T-helper 1 cell treated with Interleukin-12 subunit alpha and Interleukin-12 subunit beta and Interleukin-4 antibody, amounts not matched to agents 30 μg/mL and 1 μg/mL, for 36 hours (primary cell): ENCODE measurements at regions not wholly inside any gene's neighbourhood (a gene's known extent, or its start where the extent isn't known, plus 50 kb on each side); places are given as distances from the start of the nearest gene placed in this dataset.
"Not testable (repeated sequence)": the region's sequence is repeated elsewhere in the genome, so short reads cannot be mapped to it uniquely, and the experiment has no call there.

Experiments used
- H3K27ac Mint-ChIP-seq: one replicate; pipeline ENCODE4 v1.8.0; 2021; ENCODE audit warnings: mild to moderate bottlenecking, mixed read lengths
- H3K27me3 Mint-ChIP-seq: one replicate; pipeline ENCODE4 v1.8.0; 2021; ENCODE audit warnings: low read depth, mixed read lengths
- H3K36me3 Mint-ChIP-seq: one replicate; pipeline ENCODE4 v1.8.0; 2021; ENCODE audit warnings: low read depth, mixed read lengths
- H3K4me1 Mint-ChIP-seq: one replicate; pipeline ENCODE4 v1.8.0; 2021; ENCODE audit warnings: low read depth, mixed read lengths
- H3K4me3 Mint-ChIP-seq: one replicate; pipeline ENCODE4 v1.8.0; 2021; ENCODE audit warnings: mild to moderate bottlenecking, moderate library complexity, mixed read lengths
- H3K9me3 Mint-ChIP-seq: one replicate; pipeline ENCODE4 v1.8.0; 2021; ENCODE audit warnings: mixed read lengths

DNA sequence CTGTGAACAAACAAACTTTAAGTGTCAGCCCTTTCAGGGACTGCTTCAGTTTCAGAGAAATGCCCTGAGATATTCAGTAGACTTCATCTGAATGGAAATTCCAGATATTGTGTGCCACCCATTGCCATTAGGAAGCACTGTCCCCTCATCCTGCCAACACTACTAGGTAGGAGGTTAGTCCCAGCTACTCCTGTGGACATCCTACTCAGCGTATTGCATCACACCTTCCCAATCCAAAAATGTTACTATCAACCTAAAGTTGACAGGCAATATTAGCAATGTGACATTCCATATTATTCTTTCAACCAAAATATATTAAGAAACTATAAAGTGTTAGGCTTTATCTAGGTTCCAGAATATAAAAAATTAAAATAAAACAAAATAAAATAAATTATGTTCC is 552.0 kb upstream of the ST8SIA4 start:
- H3K27ac Mint-ChIP-seq: no peak overlapping the region
- H3K36me3 Mint-ChIP-seq: no peaks in the 10 kb centered on the region
- no peaks in the 10 kb centered on the region for H3K9me3 Mint-ChIP-seq
- no peaks in the 10 kb centered on the region for H3K4me1 Mint-ChIP-seq
- no peak overlapping the region for H3K4me3 Mint-ChIP-seq
- H3K27me3 Mint-ChIP-seq: no peaks in the 10 kb centered on the region

DNA sequence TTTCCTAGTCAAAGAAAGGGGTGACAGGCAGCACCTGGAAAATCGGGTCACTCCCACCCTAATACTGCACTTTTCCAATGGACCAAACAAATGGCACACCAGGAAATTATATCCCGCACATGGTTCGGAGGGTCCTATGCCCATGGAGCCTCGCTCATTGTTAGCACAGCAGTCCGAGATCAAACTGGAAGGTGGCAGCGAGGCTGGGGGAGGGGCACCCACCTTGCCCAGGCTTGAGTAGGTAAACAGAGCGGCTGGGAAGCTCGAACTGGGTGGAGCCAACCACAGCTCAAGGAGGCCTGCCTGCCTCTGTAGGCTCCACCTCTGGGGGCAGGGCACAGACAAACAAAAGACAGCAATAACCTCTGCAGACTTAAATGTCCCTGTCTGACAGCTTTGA is 539.2 kb upstream of the ST8SIA4 start:
- H3K36me3 Mint-ChIP-seq: not testable (repeated sequence)

DNA sequence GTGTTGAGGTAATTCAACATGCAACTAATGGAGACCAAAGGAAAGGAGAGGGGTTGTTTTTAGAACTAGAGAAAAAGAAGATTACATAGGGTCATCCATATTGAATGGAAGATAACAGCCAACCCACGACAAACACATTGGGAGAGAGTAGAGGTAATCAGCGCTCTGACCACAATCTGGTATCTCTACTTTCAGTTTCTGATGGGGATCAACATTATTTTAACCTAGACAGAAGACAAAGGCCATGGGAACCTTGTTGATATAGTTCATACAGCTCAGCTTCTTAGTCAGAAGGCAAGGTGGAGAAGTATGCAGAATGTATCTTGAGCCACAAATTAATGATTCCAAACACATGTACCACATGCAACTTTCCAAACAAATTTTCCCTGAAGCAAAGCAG is 537.1 kb upstream of the ST8SIA4 start:
- Mint-ChIP-seq H3K27me3 (no peaks in the 10 kb centered on the region), H3K36me3 (no peaks in the 10 kb centered on the region), H3K4me1 (no peaks in the 10 kb centered on the region), H3K27ac (no peak overlapping the region), H3K4me3 (no peak overlapping the region), H3K9me3 (peaks cover 7% of the 10 kb centered on the region)

More for the DNA sequence above, 539.2 kb upstream of the ST8SIA4 start:
- not testable (repeated sequence) for H3K9me3 Mint-ChIP-seq, H3K4me3 Mint-ChIP-seq, H3K27ac Mint-ChIP-seq, H3K4me1 Mint-ChIP-seq, H3K27me3 Mint-ChIP-seq

DNA sequence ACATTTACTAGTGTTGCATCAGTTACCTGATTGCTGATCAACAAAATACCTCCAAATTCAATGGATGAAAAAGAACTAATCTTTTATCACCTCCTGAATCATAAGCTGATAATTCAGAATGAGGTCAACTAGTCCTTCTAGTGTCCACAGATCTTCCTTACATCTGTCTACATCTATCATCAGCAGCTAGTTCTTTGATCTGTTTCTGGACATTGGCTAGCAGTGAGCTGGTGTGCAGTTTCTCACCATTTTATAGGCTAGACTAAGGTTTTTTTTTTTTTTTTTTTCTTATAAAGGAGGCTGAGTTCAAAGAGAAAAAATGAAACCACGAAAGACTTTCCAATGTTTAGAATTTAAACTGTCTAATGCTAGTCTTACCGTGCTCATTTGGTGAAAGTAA is 534.3 kb upstream of the ST8SIA4 start:
- no peaks in the 10 kb centered on the region for H3K27me3 Mint-ChIP-seq
- H3K36me3 Mint-ChIP-seq: no peaks in the 10 kb centered on the region
- no peak overlapping the region for H3K4me3 Mint-ChIP-seq
- no peaks in the 10 kb centered on the region for H3K4me1 Mint-ChIP-seq
- no peaks in the 10 kb centered on the region for H3K9me3 Mint-ChIP-seq
- H3K27ac Mint-ChIP-seq: no peak overlapping the region

- no peaks in the 10 kb centered on the region for H3K9me3 Mint-ChIP-seq
- no peak overlapping the region for H3K27ac Mint-ChIP-seq
- no peaks in the 10 kb centered on the region for H3K27me3 Mint-ChIP-seq
- no peaks in the 10 kb centered on the region for H3K36me3 Mint-ChIP-seq
- no peak overlapping the region for H3K4me3 Mint-ChIP-seq
- no peaks in the 10 kb centered on the region for H3K4me1 Mint-ChIP-seq
Measured at GRCh38 chr5:101435768-101436167, 532.7 kb upstream of the ST8SIA4 start.

DNA sequence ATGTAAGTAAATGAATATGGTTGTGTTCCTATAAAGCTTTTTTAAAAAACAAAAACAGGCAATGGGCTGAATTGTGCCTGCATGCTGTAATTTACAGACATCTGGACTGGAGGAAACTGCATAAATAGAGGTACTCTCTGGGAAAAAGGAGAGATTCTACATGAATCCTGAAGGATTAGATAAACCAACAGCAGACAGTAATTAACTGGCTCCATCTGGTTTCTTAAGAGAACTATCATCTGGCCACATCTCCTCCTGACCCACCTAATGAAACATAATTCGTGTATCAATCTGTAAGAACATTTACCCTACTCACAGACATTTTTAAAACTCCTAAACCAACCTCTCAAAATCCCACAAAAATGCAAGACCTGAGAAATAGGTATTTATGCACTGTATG is 528.1 kb upstream of the ST8SIA4 start:
- no peak overlapping the region for H3K27ac Mint-ChIP-seq

GRCh38 chr5:101430551-101430950 is 527.5 kb upstream of the ST8SIA4 start:
- peaks cover 5% of the 10 kb centered on the region for H3K9me3 Mint-ChIP-seq
- H3K27ac Mint-ChIP-seq: no peak overlapping the region
- no peaks in the 10 kb centered on the region for H3K27me3 Mint-ChIP-seq
- no peak overlapping the region for H3K4me3 Mint-ChIP-seq
- no peaks in the 10 kb centered on the region for H3K4me1 Mint-ChIP-seq
- H3K36me3 Mint-ChIP-seq: no peaks in the 10 kb centered on the region

More for the DNA sequence above, 528.1 kb upstream of the ST8SIA4 start:
- no peaks in the 10 kb centered on the region for H3K4me1 Mint-ChIP-seq
- no peaks in the 10 kb centered on the region for H3K27me3 Mint-ChIP-seq
- H3K36me3 Mint-ChIP-seq: no peaks in the 10 kb centered on the region
- H3K4me3 Mint-ChIP-seq: no peak overlapping the region
- peaks cover 5% of the 10 kb centered on the region for H3K9me3 Mint-ChIP-seq

DNA sequence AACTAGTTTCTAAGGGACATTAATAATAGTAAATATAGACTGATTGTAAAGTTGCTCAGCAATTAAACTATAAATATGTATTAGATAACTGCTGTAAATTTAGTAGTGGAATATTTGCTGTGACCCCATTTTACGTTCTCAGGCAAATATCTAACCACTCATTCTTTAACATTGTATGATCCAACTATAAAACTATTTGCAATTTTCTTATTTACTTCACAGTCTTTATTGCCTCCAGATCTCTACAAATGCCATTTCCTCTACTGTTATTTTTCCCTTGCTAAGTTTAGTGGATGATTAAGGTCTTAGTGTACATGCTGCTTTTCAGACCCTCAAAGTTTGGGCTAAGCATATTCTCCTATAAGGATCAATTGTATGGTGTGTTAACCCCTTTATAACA is 526.2 kb upstream of the ST8SIA4 start:
- Mint-ChIP-seq H3K36me3 (no peaks in the 10 kb centered on the region), H3K9me3 (peaks cover 5% of the 10 kb centered on the region), H3K27ac (no peak overlapping the region), H3K27me3 (no peaks in the 10 kb centered on the region), H3K4me3 (no peak overlapping the region), H3K4me1 (no peaks in the 10 kb centered on the region)

GRCh38 chr5:101425339-101425859 is 522.3 kb upstream of the ST8SIA4 start:
- no peak overlapping the region for H3K27ac Mint-ChIP-seq
- H3K9me3 Mint-ChIP-seq: peaks cover 2% of the 10 kb centered on the region
- H3K36me3 Mint-ChIP-seq: no peaks in the 10 kb centered on the region
- no peak overlapping the region for H3K4me3 Mint-ChIP-seq
- no peaks in the 10 kb centered on the region for H3K27me3 Mint-ChIP-seq
- no peaks in the 10 kb centered on the region for H3K4me1 Mint-ChIP-seq

DNA sequence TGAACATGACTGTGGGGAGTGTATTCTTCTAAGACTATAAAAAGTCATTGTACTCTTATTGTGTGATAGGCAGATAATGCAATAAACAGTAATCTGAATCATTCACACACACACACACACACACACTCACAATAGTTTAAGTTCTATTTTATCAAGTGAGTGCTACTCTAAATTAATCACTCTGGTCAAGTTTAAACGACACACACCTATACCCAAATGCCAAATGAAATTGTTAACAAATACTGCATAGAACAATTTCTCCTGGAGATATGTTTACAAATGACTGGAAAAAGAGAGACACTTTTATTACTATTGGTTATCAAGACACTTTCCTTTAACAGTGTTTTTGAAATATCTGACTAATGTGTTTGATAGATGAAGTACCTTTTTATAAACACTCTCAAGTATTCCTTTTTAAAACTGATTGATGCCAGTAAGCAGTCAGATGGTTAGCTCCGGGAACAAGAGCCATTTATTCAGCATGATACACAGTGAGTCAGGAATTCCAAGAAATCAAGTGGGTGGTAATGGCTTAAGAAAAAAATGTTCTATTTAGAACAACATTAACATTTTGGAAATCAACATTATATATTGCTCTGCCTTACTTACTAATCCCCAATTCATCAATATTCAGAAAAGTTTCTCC is 521.6 kb upstream of the ST8SIA4 start:
- H3K27me3 Mint-ChIP-seq: no peaks in the 10 kb centered on the region
- no peak overlapping the region for H3K27ac Mint-ChIP-seq
- no peaks in the 10 kb centered on the region for H3K4me1 Mint-ChIP-seq
- H3K36me3 Mint-ChIP-seq: no peaks in the 10 kb centered on the region
- H3K4me3 Mint-ChIP-seq: no peak overlapping the region
- no peaks in the 10 kb centered on the region for H3K9me3 Mint-ChIP-seq

DNA sequence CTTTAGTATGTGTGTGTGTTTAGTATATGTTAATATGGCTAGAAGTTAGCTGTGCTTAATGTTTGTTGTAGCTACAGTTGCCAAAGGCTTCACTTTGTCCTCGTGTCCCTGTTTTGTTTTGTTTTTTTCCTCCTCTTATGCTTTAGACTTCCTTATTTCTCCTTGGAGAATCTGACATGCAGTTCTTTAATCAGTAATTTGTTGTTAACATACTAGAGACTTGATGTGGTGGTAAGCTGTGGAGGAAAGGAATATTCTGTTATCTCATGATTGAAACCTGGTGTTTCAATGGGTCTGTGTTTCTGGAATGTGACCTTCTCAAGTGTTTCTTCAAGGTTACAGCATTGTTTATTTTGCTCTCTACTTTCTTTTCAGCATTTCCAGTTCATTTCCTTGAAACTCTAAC is 515.6 kb upstream of the ST8SIA4 start:
- no peaks in the 10 kb centered on the region for H3K36me3 Mint-ChIP-seq
- H3K9me3 Mint-ChIP-seq: no peaks in the 10 kb centered on the region
- no peak overlapping the region for H3K27ac Mint-ChIP-seq
- H3K4me1 Mint-ChIP-seq: no peaks in the 10 kb centered on the region
- no peaks in the 10 kb centered on the region for H3K27me3 Mint-ChIP-seq
- no peak overlapping the region for H3K4me3 Mint-ChIP-seq

DNA sequence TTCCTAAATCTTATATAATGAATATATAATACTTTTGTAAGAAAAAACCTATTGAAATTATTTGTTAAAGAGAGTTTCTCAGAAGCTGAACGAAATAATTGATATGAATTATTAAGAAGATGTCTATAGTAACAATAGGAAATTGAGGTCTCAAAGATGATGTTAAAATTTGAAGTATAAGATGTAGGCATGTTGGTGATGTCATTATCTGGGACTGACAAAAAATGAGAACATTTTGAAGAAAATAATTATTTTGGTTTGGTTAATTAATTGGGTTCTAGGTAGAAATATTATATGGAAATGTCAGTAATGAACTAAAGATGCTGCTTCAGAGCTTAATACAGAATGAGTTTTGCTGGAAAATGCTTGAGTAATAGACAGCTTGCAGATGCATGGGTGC is 501.4 kb upstream of the ST8SIA4 start:
- no peaks in the 10 kb centered on the region for H3K9me3 Mint-ChIP-seq
- no peaks in the 10 kb centered on the region for H3K36me3 Mint-ChIP-seq
- H3K4me3 Mint-ChIP-seq: no peak overlapping the region
- H3K4me1 Mint-ChIP-seq: no peaks in the 10 kb centered on the region
- no peak overlapping the region for H3K27ac Mint-ChIP-seq
- no peaks in the 10 kb centered on the region for H3K27me3 Mint-ChIP-seq

DNA sequence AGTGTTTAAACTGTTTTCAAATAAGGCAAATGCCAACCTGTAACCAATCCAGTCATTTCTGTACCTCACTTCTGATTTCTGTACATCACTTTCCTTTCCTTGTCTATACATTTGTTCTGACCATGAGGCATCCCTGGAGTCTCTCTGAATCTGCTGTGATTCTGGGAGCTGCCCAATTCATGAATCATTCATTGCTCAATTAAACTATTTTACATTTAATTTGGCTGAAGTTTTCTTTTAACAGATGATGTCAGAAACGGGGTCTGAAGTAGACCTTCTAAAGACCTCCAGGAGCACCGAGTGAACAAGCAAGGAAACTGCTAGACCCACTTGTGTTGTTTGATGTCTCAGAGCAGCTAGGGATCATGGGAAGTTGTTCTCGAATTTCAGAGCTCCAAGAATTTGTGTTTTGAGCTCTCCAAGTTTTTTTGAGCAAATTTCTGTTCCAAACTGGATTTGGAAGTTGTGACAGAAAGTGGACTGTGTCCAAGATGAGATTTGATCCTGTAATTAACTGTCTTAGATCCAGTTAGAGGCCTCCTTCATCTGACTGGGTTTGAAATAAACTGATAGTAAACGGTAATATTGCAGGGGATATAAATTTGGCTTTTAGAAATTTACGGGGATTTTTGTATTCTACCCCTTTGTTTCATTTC is 490.8 kb upstream of the ST8SIA4 start:
- Mint-ChIP-seq H3K4me3 (no peak overlapping the region), H3K27ac (no peak overlapping the region), H3K36me3 (no peaks in the 10 kb centered on the region), H3K9me3 (no peaks in the 10 kb centered on the region), H3K27me3 (no peaks in the 10 kb centered on the region), H3K4me1 (no peaks in the 10 kb centered on the region)

DNA sequence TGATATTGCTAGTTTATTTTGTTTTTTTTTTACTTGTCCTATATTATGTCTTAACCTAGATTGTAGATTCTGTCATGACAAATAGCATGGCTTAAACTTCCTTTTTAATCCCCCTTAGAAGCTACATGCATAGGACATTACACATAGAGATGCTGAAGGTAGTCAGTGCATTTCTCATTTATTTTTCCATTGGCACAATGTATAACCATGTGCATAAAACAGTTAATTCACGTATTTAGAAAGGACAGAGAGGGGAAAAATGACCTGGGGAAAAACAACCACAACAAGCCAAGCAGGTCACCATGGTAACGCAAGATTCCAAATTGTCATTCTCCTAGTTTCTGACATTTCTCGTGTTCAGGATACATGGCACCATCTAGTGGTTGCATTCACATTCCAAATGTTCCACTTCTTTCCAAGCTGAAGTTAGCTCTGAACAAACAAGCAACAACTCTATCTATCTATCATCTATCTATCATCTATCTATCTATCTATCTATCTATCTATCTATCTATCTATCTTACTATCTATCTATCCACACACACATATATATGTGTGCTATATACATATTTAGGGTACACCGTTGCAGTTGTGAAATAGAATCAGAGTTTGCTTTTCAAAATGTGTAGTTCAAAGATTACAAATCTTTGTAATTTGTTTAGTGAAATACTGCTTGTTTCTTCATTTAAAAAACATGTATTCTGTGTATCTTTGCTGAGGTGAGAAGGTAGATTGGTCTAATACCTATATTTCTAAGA is 487.2 kb upstream of the ST8SIA4 start:
- no peaks in the 10 kb centered on the region for H3K27me3 Mint-ChIP-seq
- no peak overlapping the region for H3K4me3 Mint-ChIP-seq
- H3K4me1 Mint-ChIP-seq: no peaks in the 10 kb centered on the region
- H3K9me3 Mint-ChIP-seq: no peaks in the 10 kb centered on the region
- no peaks in the 10 kb centered on the region for H3K36me3 Mint-ChIP-seq
- no peak overlapping the region for H3K27ac Mint-ChIP-seq

DNA sequence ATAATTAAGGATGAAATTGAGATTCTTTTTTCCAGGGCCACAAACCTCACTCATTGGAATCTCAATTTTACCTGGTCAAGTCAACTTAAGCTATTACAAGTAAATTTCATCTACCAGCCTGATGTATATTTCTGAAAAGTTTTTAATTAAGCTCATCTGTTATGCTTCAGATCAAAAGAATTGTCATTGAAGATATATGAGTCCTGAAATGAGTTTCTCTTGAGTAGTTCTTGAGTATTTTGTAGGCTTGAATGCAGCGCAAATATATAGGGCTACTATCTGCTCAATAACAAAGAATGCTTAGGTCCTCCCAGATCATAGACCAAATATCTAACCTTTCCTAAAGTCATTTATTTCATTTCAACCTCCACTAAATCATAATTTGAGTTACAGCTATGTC is 482.2 kb upstream of the ST8SIA4 start:
- no peaks in the 10 kb centered on the region for H3K9me3 Mint-ChIP-seq
- H3K27me3 Mint-ChIP-seq: no peaks in the 10 kb centered on the region
- no peaks in the 10 kb centered on the region for H3K4me1 Mint-ChIP-seq
- H3K27ac Mint-ChIP-seq: no peak overlapping the region
- H3K36me3 Mint-ChIP-seq: no peaks in the 10 kb centered on the region
- H3K4me3 Mint-ChIP-seq: no peak overlapping the region
